Smooth muscle cell of the brain vasculature (primary cell): ENCODE measurements at regions not wholly inside any gene's neighbourhood (a gene's known extent, or its start where the extent isn't known, plus 50 kb on each side); places are given as distances from the start of the nearest gene placed in this dataset.

Experiments
- DNase-seq: peaks from one replicate; pipeline ENCODE4 v3.0.0-alpha.2; 2012; ENCODE audit warnings: low read depth, low spot score

- no peak for DNase-seq
Measured at GRCh38 chr10:43903451-43903850, 254.8 kb upstream of the ZNF32 start.

- DNase-seq: no peak
Measured at GRCh38 chr10:43902842-43903241, 254.2 kb upstream of the ZNF32 start.

DNA sequence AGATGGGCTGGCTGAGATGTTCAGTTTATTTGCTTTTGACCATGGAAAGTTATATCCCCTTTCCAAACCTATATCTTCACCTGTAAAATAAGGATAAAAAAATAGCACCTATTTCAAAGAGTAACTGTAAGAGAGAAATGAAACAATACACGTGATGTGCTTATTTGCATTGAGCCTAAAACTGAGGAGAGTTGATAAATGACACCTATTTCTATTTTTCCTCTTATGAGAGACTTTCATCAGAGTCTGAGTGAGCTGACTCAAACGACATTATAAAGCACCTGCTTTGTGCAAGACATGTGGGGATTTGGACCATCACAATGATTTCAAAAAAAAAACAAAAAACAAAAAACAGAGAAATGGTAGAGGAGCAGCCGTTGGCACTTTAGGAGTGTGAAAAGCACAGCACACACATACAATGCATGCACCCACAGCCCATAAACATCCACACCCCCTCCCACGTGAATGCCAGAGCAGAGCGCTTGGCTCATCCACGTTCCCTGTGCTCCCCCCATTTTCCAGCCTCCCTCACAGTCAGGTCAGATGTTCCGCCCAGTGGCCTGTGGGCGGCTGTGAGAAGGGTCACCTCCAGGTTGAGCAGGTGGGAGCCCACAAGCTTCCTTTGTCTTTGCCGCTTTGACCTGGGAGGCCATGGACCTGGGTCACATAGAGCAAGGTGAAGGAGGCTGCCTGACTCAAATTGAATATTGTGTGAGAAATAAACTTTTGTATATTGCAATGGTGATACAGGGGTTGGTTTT, 253.2 kb upstream of the ZNF32 start:
- DNase-seq: no peak

- DNase-seq: no peak
Measured at GRCh38 chr10:43901302-43901701, 252.6 kb upstream of the ZNF32 start.

DNA sequence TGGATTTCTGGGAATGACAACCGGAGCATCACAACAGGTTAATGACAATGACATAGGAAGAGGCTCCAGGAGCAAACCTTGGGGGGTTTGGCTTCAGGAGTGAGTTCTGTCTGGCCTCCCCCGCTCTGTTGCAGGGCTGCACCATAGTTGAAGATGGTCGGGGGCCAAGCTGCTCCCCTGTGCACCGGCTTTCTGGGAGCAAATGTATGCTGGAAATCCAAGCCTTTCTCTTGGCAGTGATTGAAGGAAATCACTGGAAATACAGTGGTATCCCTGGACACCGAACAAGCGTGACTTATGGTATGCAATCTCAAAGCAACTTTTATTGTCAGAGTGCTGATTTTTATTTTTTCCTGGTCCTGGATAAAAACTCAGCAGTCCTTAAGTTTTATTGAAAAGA, 251.9 kb upstream of the ZNF32 start:
- DNase-seq: no peak

DNA sequence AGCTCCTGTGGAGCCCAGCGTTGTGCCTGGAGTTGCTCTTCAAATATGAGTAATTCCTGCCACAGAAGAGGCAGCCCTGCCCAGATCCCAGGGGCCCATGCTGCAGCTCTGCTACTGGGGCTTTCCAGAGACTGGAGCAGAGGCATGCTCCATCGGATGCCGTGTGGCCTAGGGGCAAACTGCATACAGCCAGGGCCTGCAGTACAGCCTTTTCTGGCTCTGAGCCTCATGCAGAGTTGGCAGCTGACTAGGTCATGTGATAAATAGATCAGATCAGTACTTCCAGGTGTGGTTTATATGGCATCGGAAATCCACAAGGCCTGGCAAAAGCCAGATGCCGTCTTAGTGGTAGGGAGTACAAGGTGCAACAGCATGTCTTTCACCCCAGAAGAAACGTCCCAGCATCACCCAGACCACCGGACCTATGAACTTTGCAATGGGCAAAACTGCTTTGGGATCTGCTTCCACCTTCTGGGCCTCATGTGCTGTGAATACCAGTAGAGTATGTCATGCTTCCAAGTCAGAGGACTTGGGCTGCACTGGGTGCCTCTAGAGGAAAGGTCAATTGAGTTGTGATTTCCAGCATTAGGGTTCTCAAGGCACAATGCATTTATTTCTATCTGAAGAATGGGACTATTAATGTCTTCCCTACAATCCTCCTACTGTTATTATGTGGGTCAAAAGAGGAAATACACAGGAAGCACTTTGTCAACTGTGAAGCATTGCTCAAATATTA, 250.7 kb upstream of the ZNF32 start:
- no peak for DNase-seq

GRCh38 chr10:43898592-43898991, 249.9 kb upstream of the ZNF32 start:
- DNase-seq: no peak

DNA sequence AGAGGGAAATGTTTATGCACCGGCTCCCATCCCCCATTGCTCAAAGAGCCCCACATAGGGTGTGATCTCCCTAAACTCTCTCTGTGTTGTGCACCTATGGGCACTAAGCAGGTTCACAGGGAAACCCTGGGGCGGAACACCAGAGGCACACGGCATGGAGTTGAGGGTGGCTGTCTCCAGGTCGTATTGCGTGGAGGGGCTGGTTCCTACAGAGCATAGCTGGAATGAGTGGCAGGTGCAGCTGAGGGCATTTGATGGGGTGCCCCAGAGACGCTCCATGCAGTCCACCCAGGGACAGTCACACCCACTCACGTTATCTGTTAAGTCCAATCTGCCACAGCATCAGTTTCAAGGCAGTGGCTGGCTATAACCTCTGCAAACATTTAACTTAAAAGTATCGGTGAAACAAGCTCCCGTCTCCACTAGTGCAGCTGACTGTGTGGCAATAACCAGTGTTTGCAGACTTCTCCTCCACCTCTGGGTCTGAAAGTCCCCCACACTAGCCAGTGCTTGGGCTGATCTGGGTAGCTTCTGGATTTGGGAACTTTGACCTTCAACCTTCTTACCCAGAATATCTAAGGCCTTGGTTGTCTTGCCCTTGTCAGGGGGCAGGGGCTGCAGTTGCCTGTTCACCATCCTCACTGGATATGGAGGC, 249.2 kb upstream of the ZNF32 start:
- DNase-seq: no peak

DNA sequence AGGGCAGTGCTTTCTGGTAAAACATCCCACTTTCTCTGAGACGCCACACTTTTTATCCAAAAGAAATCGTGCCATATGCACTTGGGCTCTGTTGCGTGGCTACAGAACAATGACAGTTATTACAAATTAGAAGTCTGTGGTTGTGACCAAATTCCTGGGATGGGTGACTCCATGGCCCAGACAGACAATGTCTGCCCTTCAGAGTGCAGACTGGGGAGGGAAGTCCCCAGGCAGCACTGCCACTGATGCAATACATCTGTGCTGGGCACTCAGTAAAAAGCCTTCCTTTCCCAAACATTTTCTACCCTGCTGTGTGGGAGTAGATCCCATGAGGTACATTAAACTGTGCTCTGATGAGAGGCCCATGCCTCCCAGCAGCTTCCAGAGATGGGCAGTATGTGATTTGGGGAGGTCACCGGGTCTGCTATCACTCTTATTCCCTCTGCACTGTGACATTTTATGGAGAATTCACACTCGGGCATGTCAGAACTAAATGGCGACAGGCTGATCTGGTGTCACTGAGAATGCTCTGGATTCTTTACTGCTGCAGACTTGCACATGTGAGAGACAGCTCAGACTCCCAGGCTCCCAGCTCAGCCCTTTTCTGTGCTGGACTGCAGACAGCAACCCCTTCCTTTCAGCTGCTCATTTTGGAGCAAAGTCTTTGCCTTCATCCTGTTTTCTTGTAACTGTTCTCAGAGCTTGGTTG, 243.5 kb upstream of the ZNF32 start:
- no peak for DNase-seq

GRCh38 chr10:43891241-43891640, 242.6 kb upstream of the ZNF32 start:
- DNase-seq: no peak

DNA sequence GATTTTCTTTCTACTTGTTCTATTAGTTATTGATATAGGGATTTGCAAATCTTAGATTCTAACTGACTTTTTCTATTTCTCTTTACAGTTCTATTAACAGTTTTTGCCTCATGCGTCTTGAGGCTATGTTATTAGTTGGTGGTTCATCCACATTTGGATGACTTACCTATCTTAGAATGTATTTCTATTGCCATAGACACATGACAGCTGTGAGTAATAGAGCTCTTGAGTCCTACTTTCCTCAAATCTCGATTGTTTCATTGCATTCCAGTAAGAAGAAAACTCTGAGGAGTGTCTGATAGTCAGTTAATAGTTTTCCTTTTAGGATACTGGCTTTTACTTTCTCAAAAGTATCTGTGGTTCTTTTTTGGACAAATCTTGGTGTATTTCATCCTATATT, 241.4 kb upstream of the ZNF32 start:
- no peak for DNase-seq

DNA sequence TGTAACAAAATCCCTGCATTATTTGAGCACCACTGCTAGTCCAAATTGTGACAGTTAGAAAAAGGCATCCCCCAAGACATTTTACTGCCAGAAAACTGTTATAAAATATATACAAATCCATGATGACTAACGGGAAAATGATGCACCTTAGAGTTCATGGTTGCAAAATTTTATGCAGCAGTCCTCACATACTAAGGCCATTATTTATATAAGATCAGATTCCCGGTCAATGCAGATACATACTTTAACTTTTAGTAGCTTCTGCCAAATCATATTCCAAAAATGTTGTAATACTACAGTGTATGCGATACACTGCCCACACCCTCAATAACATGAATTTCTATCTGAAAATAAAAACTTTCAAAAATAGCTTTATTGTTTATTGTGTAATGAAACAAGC, 239.9 kb upstream of the ZNF32 start:
- DNase-seq: no peak

DNA sequence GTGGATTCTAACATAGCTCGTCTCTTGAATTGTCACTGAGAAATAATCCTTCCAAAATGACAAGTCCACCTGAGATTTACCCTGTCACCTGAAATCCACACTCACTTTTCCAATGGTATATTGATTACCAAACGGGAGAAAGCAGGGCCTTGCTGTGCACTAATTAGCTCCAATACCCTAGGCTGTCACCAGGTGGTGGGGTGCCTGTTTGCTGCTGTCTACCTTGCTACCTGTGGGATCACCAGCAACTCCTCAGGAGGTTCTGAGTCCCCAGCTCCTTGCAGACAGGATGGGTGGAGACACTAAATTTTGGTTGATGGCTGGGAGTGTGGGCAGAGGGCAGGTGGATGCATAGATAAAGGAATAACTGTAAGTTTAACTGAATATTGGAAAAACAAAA, 237.2 kb upstream of the ZNF32 start:
- no peak for DNase-seq

- no peak for DNase-seq
Measured at GRCh38 chr10:43885252-43885651, 236.6 kb upstream of the ZNF32 start.

DNA sequence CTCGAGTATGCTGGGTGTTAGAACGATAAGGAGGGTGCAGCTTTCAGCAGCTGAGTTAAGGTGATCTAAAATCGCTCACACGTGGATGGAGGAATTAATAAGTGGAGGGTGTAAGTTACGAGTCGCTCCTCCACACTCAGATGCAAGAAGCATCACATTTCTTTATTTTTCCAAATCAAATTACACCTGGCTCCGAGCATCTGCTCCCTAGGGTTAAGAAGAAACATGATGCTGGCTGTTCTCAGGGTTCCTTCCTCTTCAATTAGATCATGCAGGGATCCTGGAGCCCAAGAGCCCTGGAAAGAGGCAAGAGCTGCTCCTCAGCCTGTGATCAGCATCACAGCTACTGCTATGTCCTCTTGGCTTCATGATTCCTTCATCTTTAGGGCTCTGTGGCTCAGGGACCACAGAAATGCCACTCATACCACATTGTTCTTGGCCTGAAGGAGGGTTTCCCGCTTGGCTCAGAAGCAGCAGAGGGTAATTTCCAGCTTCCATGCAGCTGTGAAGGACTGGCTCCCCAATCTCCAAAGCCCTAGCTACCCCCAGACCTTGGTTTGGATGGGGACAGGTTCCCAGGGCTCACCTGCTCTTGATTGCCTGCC, 235.9 kb upstream of the ZNF32 start:
- DNase-seq: no peak

- no peak for DNase-seq
Measured at GRCh38 chr10:43882711-43883110, 234.0 kb upstream of the ZNF32 start.

DNA sequence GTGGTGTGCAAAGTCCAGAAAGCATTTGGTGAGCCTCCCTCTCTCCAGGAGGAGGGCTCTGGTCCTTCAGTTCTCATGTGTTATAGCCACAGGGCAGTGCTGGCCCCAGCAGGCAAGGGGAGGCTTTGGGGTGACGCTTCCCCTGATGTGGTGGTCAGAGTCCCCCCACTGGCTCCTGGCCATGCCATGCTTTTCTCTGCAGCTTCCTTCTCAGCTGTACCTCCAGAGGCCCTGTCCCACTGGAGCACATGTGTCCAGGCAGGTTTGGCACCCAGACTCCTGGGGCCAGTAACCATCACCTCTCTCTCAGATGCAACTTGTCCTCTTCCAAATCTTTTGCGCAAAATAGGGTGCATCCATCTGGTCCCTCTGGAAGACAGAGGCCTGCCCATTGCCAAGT, 233.0 kb upstream of the ZNF32 start:
- no peak for DNase-seq

- no peak for DNase-seq
Measured at GRCh38 chr10:43880160-43880559, 231.5 kb upstream of the ZNF32 start.

DNA sequence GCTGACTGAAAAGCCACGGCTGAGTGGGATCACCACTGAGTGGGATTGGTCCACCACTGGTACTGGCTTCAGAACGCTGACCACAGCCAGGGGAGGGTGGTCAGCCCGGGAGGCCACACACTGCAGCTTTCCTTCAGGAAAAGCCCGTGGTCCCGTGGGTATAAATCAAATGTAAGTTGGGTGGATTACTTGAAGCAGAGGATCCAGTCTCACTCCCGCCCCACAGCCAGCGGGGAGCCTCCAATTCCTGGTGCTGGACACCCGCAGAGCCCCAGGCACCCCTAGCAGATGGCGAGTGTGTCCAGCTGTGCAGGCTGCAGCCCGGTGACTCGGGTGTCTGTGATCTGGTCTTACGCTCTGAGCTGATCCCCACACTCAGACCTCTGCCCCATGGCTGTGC, 231.1 kb upstream of the ZNF32 start:
- no peak for DNase-seq

- no peak for DNase-seq
Measured at GRCh38 chr10:43879162-43879561, 230.5 kb upstream of the ZNF32 start.

DNA sequence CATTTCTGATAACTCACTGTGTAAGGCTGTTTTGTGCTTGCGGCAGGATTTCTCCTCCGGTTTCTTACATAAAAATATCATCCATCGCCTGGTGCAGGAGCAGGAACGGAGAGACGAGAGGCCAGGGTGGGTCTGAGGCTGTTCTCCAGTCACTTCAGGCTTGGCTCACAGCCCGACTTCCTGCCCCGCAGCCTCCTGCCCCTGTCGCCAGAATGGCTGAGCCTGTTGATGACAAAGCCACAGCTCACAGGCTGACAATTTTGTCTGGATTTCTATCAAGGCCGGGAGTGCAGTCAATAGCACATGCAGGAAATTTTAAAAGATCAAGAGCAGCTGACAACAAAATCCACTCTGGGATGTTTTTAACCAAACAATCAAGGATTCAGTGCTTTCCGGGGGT, 229.7 kb upstream of the ZNF32 start:
- DNase-seq: no peak

- no peak for DNase-seq
Measured at GRCh38 chr10:43876976-43877375, 228.3 kb upstream of the ZNF32 start.
